GM21515 (cell line): ENCODE measurements at regions not wholly inside any gene's neighbourhood (a gene's known extent, or its start where the extent isn't known, plus 50 kb on each side); places are given as distances from the start of the nearest gene placed in this dataset.

Experiments used
- ATAC-seq: cut with Tn5 transposase; IDR thresholded peaks from one replicate; pipeline ENCODE4 v1.9.1; 2021; ENCODE audit not compliant: unreplicated experiment

DNA sequence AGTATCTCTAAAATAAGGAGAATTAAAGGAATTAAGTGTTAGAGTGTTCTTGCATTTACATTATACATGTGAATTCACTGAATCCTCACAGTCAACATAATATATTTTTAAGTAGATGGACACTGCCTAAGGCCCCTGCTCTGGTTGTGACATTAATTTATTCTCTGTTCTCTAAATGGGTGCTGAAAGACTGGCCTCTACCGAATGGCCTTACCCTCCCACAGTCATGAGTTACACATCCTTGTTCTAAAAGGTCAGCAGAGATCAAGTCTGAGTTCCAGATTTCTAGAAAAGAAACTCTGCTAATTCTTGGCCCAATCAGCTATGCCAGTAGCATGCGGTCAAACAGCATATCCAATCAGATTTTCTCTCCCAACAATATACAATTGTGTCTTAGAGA, 193.2 kb downstream of the TM2D1 start:
- no peak for ATAC-seq

DNA sequence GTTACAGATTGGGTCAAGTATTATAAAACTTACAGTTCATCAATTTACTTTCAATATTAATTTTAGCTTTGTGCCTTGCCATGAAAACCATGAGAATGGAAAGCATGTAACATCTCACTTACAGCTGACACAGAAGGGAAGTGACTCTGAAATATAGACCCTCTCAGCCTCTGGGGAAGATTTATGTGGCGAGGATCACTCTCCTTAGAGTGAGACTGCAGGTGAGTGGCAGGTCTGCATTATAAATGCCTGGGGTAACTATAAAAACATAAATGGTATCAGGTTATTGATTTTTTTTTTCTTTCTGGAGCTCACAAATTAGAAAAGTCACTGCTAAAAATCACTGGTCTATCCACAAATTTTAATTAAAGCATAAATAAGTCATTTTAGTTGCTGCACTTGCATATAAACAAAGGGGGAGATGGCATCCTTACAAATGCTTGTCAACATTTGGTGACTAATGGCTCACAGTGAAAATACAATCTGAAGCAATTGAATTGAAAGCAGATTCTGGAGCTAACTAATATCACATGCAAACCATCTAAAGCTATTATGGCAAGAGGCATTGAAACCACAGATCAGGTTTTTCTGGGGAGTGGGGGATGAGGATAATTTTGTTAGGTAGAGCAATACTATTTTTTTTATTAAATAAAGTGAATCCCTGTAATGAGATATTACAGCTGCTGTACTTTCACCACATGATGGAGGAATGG, 200.9 kb downstream of the TM2D1 start:
- no peak for ATAC-seq

DNA sequence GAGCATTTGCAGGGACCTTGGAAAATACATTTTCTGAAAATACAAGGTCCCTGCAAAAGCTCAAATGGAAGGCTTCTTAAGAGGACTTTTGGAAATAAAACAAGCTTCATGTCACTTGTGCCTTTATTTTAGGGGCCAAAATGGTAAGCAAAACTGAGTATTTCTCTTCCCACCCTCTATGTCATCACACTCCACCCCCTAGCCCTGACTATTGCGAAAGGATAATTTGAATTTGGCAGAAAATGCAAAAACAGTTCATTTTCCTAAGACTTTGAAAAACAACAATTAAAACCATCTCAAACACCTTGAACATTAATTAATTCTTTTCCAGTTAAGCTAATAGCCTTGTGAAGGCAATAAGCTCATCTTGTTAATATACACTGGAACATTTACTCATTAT, 201.7 kb downstream of the TM2D1 start:
- ATAC-seq: no peak

DNA sequence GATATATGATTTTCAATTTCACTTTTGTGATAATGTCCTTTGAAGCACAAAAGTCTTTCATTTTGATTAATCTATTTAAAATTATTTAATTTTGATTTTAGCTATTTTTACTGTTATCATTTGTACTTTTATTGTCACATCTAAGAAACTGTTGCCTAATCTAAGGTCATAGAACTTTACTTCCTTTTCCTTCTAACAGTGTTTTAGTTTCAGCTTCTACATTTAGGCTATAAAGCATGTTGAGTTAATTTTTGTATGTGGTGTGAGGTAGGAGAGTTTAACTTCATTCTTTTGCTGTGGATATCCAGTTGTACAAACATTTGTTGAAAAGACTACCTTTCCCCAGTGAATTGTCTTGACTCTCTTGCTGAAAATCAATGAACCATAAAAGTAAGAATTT, 204.5 kb downstream of the TM2D1 start:
- ATAC-seq: no peak

DNA sequence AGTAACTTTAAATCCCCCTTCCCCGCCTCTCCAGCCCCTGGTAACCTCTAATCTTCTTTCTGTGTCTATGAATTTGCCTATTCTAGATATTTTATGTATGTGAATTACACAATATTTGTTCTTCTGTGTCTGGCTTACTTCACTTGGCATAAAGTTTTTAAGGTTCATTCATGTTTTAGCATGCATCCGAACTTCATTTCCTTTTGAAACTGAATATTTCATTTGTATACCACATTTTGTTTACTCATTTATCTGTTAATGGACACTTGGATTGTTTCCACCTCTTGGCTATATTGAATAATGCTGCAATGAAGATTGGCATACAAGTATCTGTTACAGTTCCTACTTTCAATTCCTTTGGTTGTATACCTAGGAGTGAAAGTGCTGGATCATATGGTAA, 205.3 kb downstream of the TM2D1 start:
- ATAC-seq: no peak

DNA sequence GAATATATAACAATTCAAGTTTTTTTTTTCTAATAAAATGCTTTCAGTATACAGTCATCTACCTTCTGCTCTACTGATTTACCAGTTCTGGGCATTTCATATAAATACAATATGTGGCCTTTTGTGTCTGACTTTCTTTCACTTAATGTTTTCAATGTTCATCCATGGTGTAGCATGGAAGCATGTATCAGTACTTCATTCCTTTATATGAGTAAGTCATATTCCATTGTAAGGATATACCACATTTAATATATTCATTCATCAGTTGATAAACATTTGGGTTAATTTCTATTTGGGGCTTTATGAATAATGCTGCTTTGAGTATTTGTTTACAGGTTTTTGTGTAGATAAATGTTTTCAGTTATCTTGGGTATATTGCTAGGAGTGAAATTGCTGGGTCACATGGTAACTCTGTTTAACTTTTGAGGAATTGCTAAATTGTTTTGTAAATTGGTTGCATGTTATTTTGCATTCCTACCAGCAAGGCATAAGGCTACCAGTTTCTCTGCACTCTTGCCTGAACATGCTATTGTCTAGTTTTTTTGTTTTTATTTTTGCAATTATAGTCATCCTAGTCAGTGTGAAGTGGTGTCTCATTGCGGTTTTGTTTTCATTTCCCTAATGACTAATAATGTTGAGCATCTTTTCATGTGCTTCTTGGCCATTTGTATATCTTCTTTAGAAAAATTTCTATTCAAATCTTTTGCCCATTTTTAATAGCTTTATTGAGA, 206.1 kb downstream of the TM2D1 start:
- ATAC-seq: peak; percentile 73

DNA sequence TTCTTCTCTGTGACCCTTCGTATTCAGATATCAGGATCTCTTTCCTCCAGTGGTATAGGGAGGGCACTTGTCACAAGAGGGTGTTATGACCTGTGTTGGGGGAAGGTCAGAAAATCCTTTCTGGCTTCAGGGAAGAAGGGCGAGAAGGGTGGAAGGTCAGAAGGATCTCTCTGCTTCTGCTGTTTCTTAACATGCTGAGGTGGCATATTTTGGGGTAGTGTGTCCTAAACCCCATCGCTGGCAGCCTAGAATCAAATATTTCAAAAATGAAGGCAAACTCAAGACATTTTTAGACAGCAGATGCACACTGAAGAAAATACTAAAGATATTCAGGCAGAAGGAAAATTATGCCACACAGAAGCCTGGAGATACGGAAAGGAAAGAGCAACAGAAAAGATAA, 207.6 kb downstream of the TM2D1 start:
- ATAC-seq: no peak

DNA sequence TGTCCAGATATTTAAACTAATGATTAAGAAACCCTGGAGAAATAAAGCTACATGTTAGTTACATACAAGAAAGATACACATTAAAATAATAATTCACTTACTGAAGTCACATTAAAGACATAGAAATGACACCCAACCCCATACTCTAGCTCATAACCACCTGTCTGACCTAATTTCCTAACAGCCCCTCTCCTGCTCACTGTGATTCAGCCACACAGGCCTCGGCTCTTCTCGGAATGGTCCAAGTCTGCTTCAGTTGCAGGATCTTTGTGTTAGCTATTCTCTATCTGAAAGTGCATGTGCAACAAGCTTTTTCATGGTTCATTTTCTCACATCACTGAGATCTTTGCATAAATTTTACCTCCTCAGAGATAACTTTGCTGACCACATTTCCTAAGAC, 209.8 kb downstream of the TM2D1 start:
- ATAC-seq: no peak
